Keratinocyte (primary cell): ENCODE measurements at regions not wholly inside any gene's neighbourhood (a gene's known extent, or its start where the extent isn't known, plus 50 kb on each side); places are given as distances from the start of the nearest gene placed in this dataset.

ENCODE experiments used
- DNase-seq: peaks from one replicate; pipeline ENCODE4 v3.0.0-alpha.2; 2011; ENCODE audit warnings: low read depth, missing footprints, low spot score
- FAIRE-seq: peaks from 2 replicates; lab custom pipeline; 2011; peaks lifted over from hg19 to GRCh38; lab: Jason Lieb, UNC
- H2AFZ ChIP-seq: 2 replicates; pipeline ENCODE4 v1.6.0; 2012; ENCODE audit warnings: low read length, control low read depth, inconsistent platforms; ENCODE audit not compliant: control insufficient read depth
- H3K27ac ChIP-seq: 2 replicates; pipeline ENCODE4 v1.5.1; 2011; ENCODE audit warnings: low read length; ENCODE audit not compliant: control insufficient read depth, insufficient read depth
- H3K27me3 ChIP-seq: 3 replicates; pipeline ENCODE4 v1.6.0; 2011; ENCODE audit warnings: low read length; ENCODE audit not compliant: control insufficient read depth, insufficient read depth; ENCODE audit errors: extremely low read depth
- H3K36me3 ChIP-seq, 2 experiments: 2 replicates in 1 of 2; 3 replicates in 1 of 2; pipeline ENCODE4 v1.5.1; 2011; ENCODE audit warnings: low read length in 2 of 2, mild to moderate bottlenecking in 1 of 2; ENCODE audit not compliant: control insufficient read depth in 2 of 2, insufficient read depth in 2 of 2; ENCODE audit errors: extremely low read depth in 1 of 2
- H3K4me1 ChIP-seq: 3 replicates; pipeline ENCODE4 v1.5.1; 2011; ENCODE audit warnings: low read length; ENCODE audit not compliant: control insufficient read depth, insufficient read depth; ENCODE audit errors: extremely low read depth
- H3K4me2 ChIP-seq: 3 replicates; pipeline ENCODE4 v1.6.0; 2011; ENCODE audit warnings: low read depth, low read length; ENCODE audit not compliant: control insufficient read depth, insufficient read depth; ENCODE audit errors: extremely low read depth
- H3K4me3 ChIP-seq, 3 experiments: fragments of 200-600 bp in 1 of 3; sonication (generic) in 1 of 3; 2 replicates in 2 of 3; 3 replicates in 1 of 3; pipeline ENCODE4 v1.5.1; 2011 to 2016; ENCODE audit warnings: low read length in 3 of 3, mild to moderate bottlenecking in 3 of 3, control low read depth in 2 of 3, inconsistent platforms in 1 of 3, low read depth in 1 of 3, mixed read lengths in 1 of 3, mixed run types in 1 of 3, moderate library complexity in 1 of 3; ENCODE audit not compliant: control insufficient read depth in 2 of 3, insufficient read depth in 2 of 3; ENCODE audit errors: extremely low read depth in 1 of 3
- H3K79me2 ChIP-seq: 2 replicates; pipeline ENCODE4 v1.6.0; 2012; ENCODE audit warnings: low read length; ENCODE audit not compliant: control insufficient read depth, insufficient read depth
- H3K9ac ChIP-seq: 3 replicates; pipeline ENCODE4 v1.6.0; 2011; ENCODE audit warnings: low read length; ENCODE audit not compliant: control insufficient read depth, insufficient read depth; ENCODE audit errors: extremely low read depth
- H3K9me1 ChIP-seq: 3 replicates; pipeline ENCODE4 v1.6.0; 2011; ENCODE audit warnings: low read length; ENCODE audit not compliant: control insufficient read depth, insufficient read depth; ENCODE audit errors: extremely low read depth
- H3K9me3 ChIP-seq: 2 replicates; pipeline ENCODE4 v1.5.1; 2012; ENCODE audit warnings: low read depth, low read length; ENCODE audit not compliant: control insufficient read depth
- H4K20me1 ChIP-seq: 3 replicates; pipeline ENCODE4 v1.6.0; 2011; ENCODE audit warnings: low read length; ENCODE audit not compliant: control insufficient read depth, insufficient read depth; ENCODE audit errors: extremely low read depth
- EZH2 ChIP-seq: IDR thresholded peaks from one replicate; pipeline ENCODE4 v1.6.1; 2012; ENCODE audit warnings: inconsistent platforms, mild to moderate bottlenecking, low read length, moderate library complexity
- dilution Hi-C: fragments of 300-500 bp; cut with MboI; formaldehyde crosslinking; loops from one replicate; pipeline ENCODE4 v1.7.0; 2020; ENCODE audit warnings: low sequenced_read_pairs; ENCODE audit not compliant: extremely low pct_ligation_motif_present
- TF ChIP-seq, protein P1 (sequence below), 3 experiments: IDR thresholded peaks in 1 of 3; conservative IDR thresholded peaks in 1 of 3; optimal IDR thresholded peaks in 1 of 3; 2 replicates in 2 of 3; 3 replicates in 1 of 3; pipeline versions ENCODE3 to v1.5.1; 2011; ENCODE audit warnings: low read length in 3 of 3, mild to moderate bottlenecking in 3 of 3, moderate library complexity in 2 of 3, control low read depth in 1 of 3, inconsistent platforms in 1 of 3; ENCODE audit not compliant: insufficient read depth in 2 of 3; ENCODE audit errors: extremely low read depth in 1 of 3

DNA sequence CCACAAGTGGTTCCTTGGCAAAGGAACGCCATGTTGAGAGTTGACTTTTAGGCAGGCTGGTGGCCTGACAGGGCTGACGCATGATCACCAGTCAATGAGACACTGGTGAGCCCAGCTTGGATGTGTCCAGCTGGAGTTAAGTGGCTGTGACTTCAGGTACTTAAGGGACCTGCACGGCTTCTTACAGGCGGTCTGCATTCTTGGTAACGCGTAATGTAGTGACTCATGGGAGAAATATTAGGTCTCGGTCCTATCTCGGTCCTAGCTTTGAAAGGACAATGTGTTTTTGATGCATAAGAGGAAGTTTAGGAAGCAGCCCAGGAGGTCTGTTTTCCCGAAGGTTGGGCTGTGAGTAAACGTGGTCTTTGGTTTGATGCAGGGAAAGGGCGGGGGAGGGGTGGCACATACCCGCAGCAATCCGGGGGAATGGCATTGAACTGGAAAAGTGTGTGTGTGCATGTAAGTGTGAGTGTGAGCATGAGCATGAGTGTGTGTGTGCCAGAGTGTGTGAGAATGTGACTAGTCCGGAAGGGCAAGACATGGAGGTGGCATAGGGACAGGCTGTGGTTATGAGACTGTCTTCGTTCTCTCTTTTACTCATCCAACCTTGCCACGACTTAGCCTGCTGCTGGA is 55.3 kb downstream of the FAM43A start:
- peak; percentile 20 for FAIRE-seq
- no peaks in the 10 kb centered on the region for H3K9me3 ChIP-seq
- H3K9me1 ChIP-seq = no peaks in the 10 kb centered on the region
- no peak overlapping the region for H3K27ac ChIP-seq
- no peak overlapping the region for H2AFZ ChIP-seq
- no peak overlapping the region for H3K4me2 ChIP-seq
- H3K36me3 ChIP-seq = no peaks in the 10 kb centered on the region
- H3K27me3 ChIP-seq = peaks cover 14% of the 10 kb centered on the region
- H3K4me1 ChIP-seq = peaks cover 2% of the 10 kb centered on the region
- TF ChIP-seq, protein P1, sequence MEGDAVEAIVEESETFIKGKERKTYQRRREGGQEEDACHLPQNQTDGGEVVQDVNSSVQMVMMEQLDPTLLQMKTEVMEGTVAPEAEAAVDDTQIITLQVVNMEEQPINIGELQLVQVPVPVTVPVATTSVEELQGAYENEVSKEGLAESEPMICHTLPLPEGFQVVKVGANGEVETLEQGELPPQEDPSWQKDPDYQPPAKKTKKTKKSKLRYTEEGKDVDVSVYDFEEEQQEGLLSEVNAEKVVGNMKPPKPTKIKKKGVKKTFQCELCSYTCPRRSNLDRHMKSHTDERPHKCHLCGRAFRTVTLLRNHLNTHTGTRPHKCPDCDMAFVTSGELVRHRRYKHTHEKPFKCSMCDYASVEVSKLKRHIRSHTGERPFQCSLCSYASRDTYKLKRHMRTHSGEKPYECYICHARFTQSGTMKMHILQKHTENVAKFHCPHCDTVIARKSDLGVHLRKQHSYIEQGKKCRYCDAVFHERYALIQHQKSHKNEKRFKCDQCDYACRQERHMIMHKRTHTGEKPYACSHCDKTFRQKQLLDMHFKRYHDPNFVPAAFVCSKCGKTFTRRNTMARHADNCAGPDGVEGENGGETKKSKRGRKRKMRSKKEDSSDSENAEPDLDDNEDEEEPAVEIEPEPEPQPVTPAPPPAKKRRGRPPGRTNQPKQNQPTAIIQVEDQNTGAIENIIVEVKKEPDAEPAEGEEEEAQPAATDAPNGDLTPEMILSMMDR (optimal IDR thresholded peaks at IDR 0.05 in 1 of 3, IDR thresholded peaks at IDR 0.05 in 1 of 3, conservative IDR thresholded peaks at IDR 0.05 in 1 of 3; ENCODE audit: extremely low read depth in 1 of 3, insufficient read depth in 2 of 3, low read length in 3 of 3) = no peak
- no peak for TF ChIP-seq EZH2
- dilution Hi-C loops = no loop called here
- no peak for DNase-seq
- no peaks in the 10 kb centered on the region for H4K20me1 ChIP-seq
- no peak overlapping the region for H3K9ac ChIP-seq
- H3K79me2 ChIP-seq = no peaks in the 10 kb centered on the region
- H3K4me3 ChIP-seq = no peak overlapping the region

DNA sequence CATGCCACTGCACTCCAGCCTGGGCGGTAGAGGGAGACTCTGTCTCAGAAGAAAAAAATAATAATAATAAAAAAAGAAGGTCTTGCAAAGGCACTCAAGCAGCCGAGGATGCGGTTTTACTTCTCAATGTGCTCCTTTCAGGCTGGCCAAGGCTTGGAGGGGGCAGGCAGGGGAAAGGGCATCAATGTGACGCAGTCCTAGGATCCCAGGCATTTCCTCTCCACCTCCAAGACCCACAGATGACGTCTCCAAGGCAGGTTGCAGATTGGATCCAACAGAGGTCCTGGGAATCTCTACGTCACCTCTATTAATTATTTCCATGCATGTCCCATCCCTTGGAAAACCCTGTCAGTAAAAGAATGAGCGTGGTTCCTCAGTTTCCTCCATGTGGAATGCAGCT is 56.2 kb downstream of the FAM43A start:
- no peak overlapping the region for H3K4me3 ChIP-seq
- TF ChIP-seq, protein P1 (optimal IDR thresholded peaks at IDR 0.05 in 1 of 3, IDR thresholded peaks at IDR 0.05 in 1 of 3, conservative IDR thresholded peaks at IDR 0.05 in 1 of 3; ENCODE audit: extremely low read depth in 1 of 3, insufficient read depth in 2 of 3, low read length in 3 of 3) = no peak
- no peak for TF ChIP-seq EZH2
- no peak overlapping the region for H3K27ac ChIP-seq
- no peaks in the 10 kb centered on the region for H3K9me3 ChIP-seq
- H3K36me3 ChIP-seq = no peaks in the 10 kb centered on the region
- H4K20me1 ChIP-seq = no peaks in the 10 kb centered on the region
- no peak overlapping the region for H2AFZ ChIP-seq
- H3K4me2 ChIP-seq = no peak overlapping the region
- H3K4me1 ChIP-seq = peaks cover 2% of the 10 kb centered on the region
- dilution Hi-C loops = no loop called here
- H3K79me2 ChIP-seq = no peaks in the 10 kb centered on the region
- no peak overlapping the region for H3K9ac ChIP-seq
- H3K9me1 ChIP-seq = no peaks in the 10 kb centered on the region
- no peak for DNase-seq
- no peak for FAIRE-seq
- peaks cover 5% of the 10 kb centered on the region for H3K27me3 ChIP-seq
